H9 (cell line): ENCODE measurements at regions not wholly inside any gene's neighbourhood (a gene's known extent, or its start where the extent isn't known, plus 50 kb on each side); places are given as distances from the start of the nearest gene placed in this dataset.

ENCODE experiments used
- DNase-seq: peaks from one replicate; pipeline ENCODE4 v3.0.0-alpha.2; 2017
- H2AFZ ChIP-seq: one replicate; pipeline ENCODE4 v1.6.1; 2013; ENCODE audit warnings: mild to moderate bottlenecking, low read length, control low read depth, moderate library complexity
- H2AK5ac ChIP-seq: 2 replicates; pipeline ENCODE4 v1.6.1; 2013; ENCODE audit warnings: low read length, control low read depth, mixed read lengths; ENCODE audit not compliant: insufficient read length
- H2BK120ac ChIP-seq: one replicate; pipeline ENCODE4 v1.6.1; 2013; ENCODE audit warnings: low read depth, mild to moderate bottlenecking, low read length, control low read depth, inconsistent platforms; ENCODE audit not compliant: poor library complexity, severe bottlenecking
- H2BK12ac ChIP-seq: 2 replicates; pipeline ENCODE4 v1.6.1; 2013; ENCODE audit warnings: low read length, control low read depth, mixed read lengths, low read depth; ENCODE audit not compliant: insufficient read length
- H2BK15ac ChIP-seq: 2 replicates; pipeline ENCODE4 v1.6.1; 2013; ENCODE audit warnings: low read depth, low read length, control low read depth
- H2BK20ac ChIP-seq: one replicate; pipeline ENCODE4 v1.6.1; 2013; ENCODE audit warnings: low read depth, mild to moderate bottlenecking, low read length, control low read depth, inconsistent platforms; ENCODE audit not compliant: poor library complexity, severe bottlenecking
- H2BK5ac ChIP-seq: 2 replicates; pipeline ENCODE4 v1.6.1; 2013; ENCODE audit warnings: low read length, control low read depth, mixed read lengths; ENCODE audit not compliant: insufficient read length
- H3K14ac ChIP-seq: 2 replicates; pipeline ENCODE4 v1.6.1; 2013; ENCODE audit warnings: low read length, control low read depth; ENCODE audit not compliant: insufficient read depth
- H3K18ac ChIP-seq: 2 replicates; pipeline ENCODE4 v1.6.1; 2013; ENCODE audit warnings: low read depth, mild to moderate bottlenecking, mixed read lengths, low read length, control low read depth; ENCODE audit not compliant: insufficient read length
- H3K23ac ChIP-seq: 2 replicates; pipeline ENCODE4 v1.6.1; 2013; ENCODE audit warnings: low read length, control low read depth, mixed read lengths, low read depth; ENCODE audit not compliant: insufficient read length
- H3K23me2 ChIP-seq: 2 replicates; pipeline ENCODE4 v1.6.1; 2013; ENCODE audit warnings: low read depth, mild to moderate bottlenecking, mixed read lengths, low read length, control low read depth; ENCODE audit not compliant: insufficient read length, poor library complexity, severe bottlenecking
- H3K27ac ChIP-seq: 2 replicates; pipeline ENCODE4 v1.5.1; 2013; ENCODE audit warnings: low read length, control low read depth, mixed read lengths, low read depth; ENCODE audit not compliant: insufficient read length
- H3K27me3 ChIP-seq: 2 replicates; pipeline ENCODE4 v1.6.1; 2013; ENCODE audit warnings: low read length, control low read depth, inconsistent platforms; ENCODE audit not compliant: insufficient read depth
- H3K4ac ChIP-seq: 2 replicates; pipeline ENCODE4 v1.6.1; 2013; ENCODE audit warnings: low read depth, mild to moderate bottlenecking, control low read depth, inconsistent platforms, low read length, moderate library complexity
- H3K4me1 ChIP-seq: 2 replicates; pipeline ENCODE4 v1.6.1; 2013; ENCODE audit warnings: low read length, control low read depth, inconsistent platforms; ENCODE audit not compliant: insufficient read depth
- H3K4me2 ChIP-seq: 2 replicates; pipeline ENCODE4 v1.6.1; 2013; ENCODE audit warnings: low read length, control low read depth, mixed read lengths; ENCODE audit not compliant: insufficient read length, insufficient read depth
- H3K56ac ChIP-seq: 2 replicates; pipeline ENCODE4 v1.6.1; 2013; ENCODE audit warnings: low read depth, mild to moderate bottlenecking, mixed read lengths, low read length, control low read depth; ENCODE audit not compliant: insufficient read length
- H3K79me1 ChIP-seq: 2 replicates; pipeline ENCODE4 v1.6.1; 2013; ENCODE audit warnings: low read depth, mild to moderate bottlenecking, moderate library complexity, low read length, control low read depth, inconsistent platforms; ENCODE audit not compliant: insufficient read depth, poor library complexity, severe bottlenecking
- H3K79me2 ChIP-seq: 2 replicates; pipeline ENCODE4 v1.6.1; 2013; ENCODE audit warnings: low read length, control low read depth, inconsistent platforms; ENCODE audit not compliant: insufficient read depth
- H3K9ac ChIP-seq: 2 replicates; pipeline ENCODE4 v1.6.1; 2013; ENCODE audit warnings: low read length, control low read depth, mixed read lengths; ENCODE audit not compliant: insufficient read length; ENCODE audit errors: extremely low read depth
- H3K9me3 ChIP-seq: one replicate; pipeline ENCODE4 v1.6.1; 2013; ENCODE audit warnings: low read depth, low read length, inconsistent platforms; ENCODE audit not compliant: control insufficient read depth
- H3T11ph ChIP-seq: one replicate; pipeline ENCODE4 v1.6.1; 2013; ENCODE audit warnings: mild to moderate bottlenecking, low read length, control low read depth, inconsistent platforms
- H4K20me1 ChIP-seq: one replicate; pipeline ENCODE4 v1.6.1; 2013; ENCODE audit not compliant: control insufficient read depth, insufficient read length, insufficient read depth
- H4K5ac ChIP-seq: 2 replicates; pipeline ENCODE4 v1.6.1; 2013; ENCODE audit warnings: low read depth, mild to moderate bottlenecking, mixed read lengths, low read length, control low read depth; ENCODE audit not compliant: insufficient read length
- H4K8ac ChIP-seq: replicated peaks from 2 replicates; pipeline ENCODE4 v1.6.1; 2013; ENCODE audit warnings: low read length, control low read depth, mixed read lengths, low read depth; ENCODE audit not compliant: insufficient read length
- H4K91ac ChIP-seq: 2 replicates; pipeline ENCODE4 v1.6.1; 2013; ENCODE audit warnings: low read depth, mild to moderate bottlenecking, moderate library complexity, mixed read lengths, low read length, control low read depth; ENCODE audit not compliant: insufficient read length
- H3K27ac Mint-ChIP-seq, 3 experiments: 2 replicates in 2 of 3; 3 replicates in 1 of 3; pipeline ENCODE4 v1.8.0; 2020 to 2021; ENCODE audit warnings: mixed read lengths in 3 of 3, mild to moderate bottlenecking in 1 of 3, moderate library complexity in 1 of 3
- H3K27me3 Mint-ChIP-seq: 2 replicates; pipeline ENCODE4 v1.8.0; 2021; ENCODE audit warnings: low read depth, mild to moderate bottlenecking, moderate library complexity, mixed read lengths
- H3K36me3 Mint-ChIP-seq, 3 experiments: 2 replicates in 2 of 3; 3 replicates in 1 of 3; pipeline ENCODE4 v1.8.0; 2020 to 2021; ENCODE audit warnings: low read depth in 3 of 3, mixed read lengths in 3 of 3; ENCODE audit not compliant: insufficient read depth in 1 of 3
- H3K4me1 Mint-ChIP-seq, 2 experiments: 2 replicates each; pipeline ENCODE4 v1.8.0; 2020; ENCODE audit warnings: mixed read lengths in 2 of 2
- H3K4me3 Mint-ChIP-seq, 2 experiments: 2 replicates in 1 of 2; 3 replicates in 1 of 2; pipeline ENCODE4 v1.8.0; 2020 to 2021; ENCODE audit warnings: mild to moderate bottlenecking in 2 of 2, mixed read lengths in 2 of 2, moderate library complexity in 1 of 2
- H3K9me3 Mint-ChIP-seq, 2 experiments: 2 replicates in 1 of 2; 3 replicates in 1 of 2; pipeline ENCODE4 v1.8.0; 2020; ENCODE audit warnings: mild to moderate bottlenecking in 2 of 2, mixed read lengths in 2 of 2, moderate library complexity in 1 of 2
- WGBS: extraction: QIAGEN DNeasy Blood & Tissue Kit; methylation state at CpG from one replicate; pipeline ENCODE4 v1.1.7; 2013; ENCODE audit warnings: missing lambda C conversion rate, low lambda C conversion rate, mixed read lengths; ENCODE audit not compliant: insufficient read length; ENCODE audit errors: extremely low coverage; 5-methylcytosine and 5-hydroxymethylcytosine counted together
- TF ChIP-seq, protein P1 (sequence below): fragments of 200-600 bp; sonication (generic); conservative IDR thresholded peaks from 3 replicates; pipeline ENCODE4 v1.8.0; 2021; ENCODE audit warnings: antibody characterized with exemption, mild to moderate bottlenecking

- H3K14ac ChIP-seq, result no peak overlapping the region
- WGBS, result no CpG with 5 or more reads among the region's 3 CpGs
Measured at GRCh38 chr22:49143812-49144211, 683.9 kb downstream of the BRD1 start.

More at GRCh38 chr22:49143812-49144211, 683.9 kb downstream of the BRD1 start:
- Histone ChIP-seq H3K4me1 (no peaks in the 10 kb centered on the region), H2AK5ac (no peak overlapping the region), H3K27ac (no peak overlapping the region), H3T11ph (no peak overlapping the region), H4K5ac (no peak overlapping the region), H3K79me2 (no peaks in the 10 kb centered on the region), H3K27me3 (no peaks in the 10 kb centered on the region), H3K56ac (no peak overlapping the region), H3K23ac (no peak overlapping the region), H3K9ac (no peak overlapping the region), H4K8ac (no peak overlapping the region), H2AFZ (no peak overlapping the region), H4K91ac (no peak overlapping the region), H3K18ac (no peak overlapping the region), H3K79me1 (no peaks in the 10 kb centered on the region), H3K23me2 (no peaks in the 10 kb centered on the region), H2BK120ac (no peak overlapping the region), H2BK12ac (no peak overlapping the region), H3K4me2 (no peak overlapping the region), H3K4ac (no peak overlapping the region), H2BK15ac (no peak overlapping the region), H4K20me1 (no peaks in the 10 kb centered on the region), H2BK20ac (no peak overlapping the region), H3K9me3 (no peaks in the 10 kb centered on the region), H2BK5ac (no peak overlapping the region)
- no peak overlapping the region for H3K4me3 Mint-ChIP-seq
- peaks cover 0 to 1% (median 0%) of the 10 kb centered on the region in 3 experiments; a peak in 1 of 7 replicates for H3K36me3 Mint-ChIP-seq
- no peak overlapping the region for H3K27ac Mint-ChIP-seq
- H3K27me3 Mint-ChIP-seq, result peaks cover 18% of the 10 kb centered on the region
- TF ChIP-seq, protein P1, sequence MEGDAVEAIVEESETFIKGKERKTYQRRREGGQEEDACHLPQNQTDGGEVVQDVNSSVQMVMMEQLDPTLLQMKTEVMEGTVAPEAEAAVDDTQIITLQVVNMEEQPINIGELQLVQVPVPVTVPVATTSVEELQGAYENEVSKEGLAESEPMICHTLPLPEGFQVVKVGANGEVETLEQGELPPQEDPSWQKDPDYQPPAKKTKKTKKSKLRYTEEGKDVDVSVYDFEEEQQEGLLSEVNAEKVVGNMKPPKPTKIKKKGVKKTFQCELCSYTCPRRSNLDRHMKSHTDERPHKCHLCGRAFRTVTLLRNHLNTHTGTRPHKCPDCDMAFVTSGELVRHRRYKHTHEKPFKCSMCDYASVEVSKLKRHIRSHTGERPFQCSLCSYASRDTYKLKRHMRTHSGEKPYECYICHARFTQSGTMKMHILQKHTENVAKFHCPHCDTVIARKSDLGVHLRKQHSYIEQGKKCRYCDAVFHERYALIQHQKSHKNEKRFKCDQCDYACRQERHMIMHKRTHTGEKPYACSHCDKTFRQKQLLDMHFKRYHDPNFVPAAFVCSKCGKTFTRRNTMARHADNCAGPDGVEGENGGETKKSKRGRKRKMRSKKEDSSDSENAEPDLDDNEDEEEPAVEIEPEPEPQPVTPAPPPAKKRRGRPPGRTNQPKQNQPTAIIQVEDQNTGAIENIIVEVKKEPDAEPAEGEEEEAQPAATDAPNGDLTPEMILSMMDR, result no peak
- peaks cover 6 to 13% of the 10 kb centered on the region in 2 experiments; a peak in 3 of 4 replicates for H3K4me1 Mint-ChIP-seq
- DNase-seq, result no peak
- peaks cover 0 to 6% of the 10 kb centered on the region in 2 experiments; a peak in 2 of 5 replicates for H3K9me3 Mint-ChIP-seq
